ENCODE measurements at regions not wholly inside any gene's neighbourhood (a gene's known extent, or its start where the extent isn't known, plus 50 kb on each side); places are given as distances from the start of the nearest gene placed in this dataset.

- TF ChIP-seq SMAD1 (IDR thresholded peaks at IDR 0.05; ENCODE audit: low read depth, partially characterized antibody) (no peak), CEBPB (IDR thresholded peaks at IDR 0.05; ENCODE audit: borderline replicate concordance in 1 of 2, low read depth in 2 of 2, low read length in 2 of 2) (no peak), BACH1 (IDR thresholded peaks at IDR 0.05; ENCODE audit: borderline replicate concordance) (no peak), SP1 (IDR thresholded peaks at IDR 0.05; ENCODE audit: low read depth, low read length) (no peak), NR2C2 (IDR thresholded peaks at IDR 0.05; ENCODE audit: borderline replicate concordance, control insufficient read depth, insufficient read length, low read depth) (no peak), IRF3 (IDR thresholded peaks at IDR 0.05) (no peak), EED (IDR thresholded peaks at IDR 0.05; ENCODE audit: low read depth) (no peak), CHD1 (IDR thresholded peaks at IDR 0.05; ENCODE audit: low read depth, low read length) (no peak), ZNF274 (IDR thresholded peaks at IDR 0.05; ENCODE audit: insufficient read depth, insufficient read length) (no peak), CTCF (IDR thresholded peaks at IDR 0.05 in 2 of 3, conservative IDR thresholded peaks at IDR 0.05 in 1 of 3; ENCODE audit: control insufficient read depth in 2 of 3, extremely low read depth in 1 of 3, insufficient read depth in 1 of 3, low read depth in 3 of 3, low read length in 3 of 3) (no peak; a peak in 1 of 6 replicates), HDAC2 (IDR thresholded peaks at IDR 0.05) (no peak), CHD2 (IDR thresholded peaks at IDR 0.05; ENCODE audit: borderline replicate concordance, low read depth, low read length) (no peak), ZNF384 (IDR thresholded peaks at IDR 0.05; ENCODE audit: borderline replicate concordance, low read depth, low read length) (no peak), ATF3 (IDR thresholded peaks at IDR 0.05; ENCODE audit: borderline replicate concordance, extremely low read depth, low read depth, low read length) (no peak)
Measured at GRCh38 chr1:90851711-90852050, 134.6 kb upstream of the BARHL2 start.
